ENCODE measurements at regions not wholly inside any gene's neighbourhood (a gene's known extent, or its start where the extent isn't known, plus 50 kb on each side); places are given as distances from the start of the nearest gene placed in this dataset.

DNA sequence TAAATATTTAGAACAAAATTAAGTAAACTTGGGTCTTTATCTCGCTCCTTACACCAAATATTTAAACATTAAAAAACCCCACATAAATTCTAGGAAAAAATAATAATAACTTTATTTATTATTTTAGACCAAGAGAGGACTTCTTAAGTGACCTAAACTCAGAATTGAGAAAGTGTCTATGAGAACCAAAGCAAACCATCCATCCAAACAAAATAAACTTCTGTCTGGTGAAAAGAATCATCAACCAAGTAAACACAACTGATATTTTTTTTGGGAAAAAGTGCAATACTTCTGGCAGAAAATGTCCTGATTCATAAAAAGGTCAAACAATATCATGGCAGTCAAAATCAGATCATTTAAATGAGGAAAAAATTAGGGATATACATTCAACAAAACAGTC is 533.0 kb downstream of the SPRY1 start:
- TF ChIP-seq EZH2 (IDR thresholded peaks at IDR 0.05; ENCODE audit: insufficient read depth, poor library complexity, severe bottlenecking) (no peak), EZH2phosphoT487 (IDR thresholded peaks at IDR 0.05; ENCODE audit: insufficient read depth, low read depth) (no peak)
